BLaER1 (cell line): ENCODE measurements at regions not wholly inside any gene's neighbourhood (a gene's known extent, or its start where the extent isn't known, plus 50 kb on each side); places are given as distances from the start of the nearest gene placed in this dataset.

ENCODE experiments used
- H3K27ac ChIP-seq: shearing (Covaris generic); formaldehyde crosslinking; 2 replicates; pipeline ENCODE4 v1.8.1; 2022
- H3K27me3 ChIP-seq: shearing (Covaris generic); formaldehyde crosslinking; 2 replicates; pipeline ENCODE4 v1.8.1; 2022
- H3K36me3 ChIP-seq: shearing (Covaris generic); formaldehyde crosslinking; 2 replicates; pipeline ENCODE4 v1.8.1; 2022
- H3K4me1 ChIP-seq: shearing (Covaris generic); formaldehyde crosslinking; 2 replicates; pipeline ENCODE4 v1.8.1; 2022
- H3K4me2 ChIP-seq: shearing (Covaris generic); formaldehyde crosslinking; 2 replicates; pipeline ENCODE4 v1.8.1; 2022
- H3K4me3 ChIP-seq: shearing (Covaris generic); formaldehyde crosslinking; 2 replicates; pipeline ENCODE4 v1.8.1; 2022
- H3K9ac ChIP-seq: shearing (Covaris generic); formaldehyde crosslinking; 2 replicates; pipeline ENCODE4 v1.8.1; 2022
- H3K9me3 ChIP-seq: shearing (Covaris generic); formaldehyde crosslinking; 2 replicates; pipeline ENCODE4 v1.8.1; 2022
- H4K20me1 ChIP-seq: shearing (Covaris generic); formaldehyde crosslinking; 2 replicates; pipeline ENCODE4 v1.8.1; 2022
- Cebpa-rat ChIP-seq: shearing (Covaris generic); IDR thresholded peaks from 2 replicates; pipeline ENCODE4 v1.8.1; 2022

DNA sequence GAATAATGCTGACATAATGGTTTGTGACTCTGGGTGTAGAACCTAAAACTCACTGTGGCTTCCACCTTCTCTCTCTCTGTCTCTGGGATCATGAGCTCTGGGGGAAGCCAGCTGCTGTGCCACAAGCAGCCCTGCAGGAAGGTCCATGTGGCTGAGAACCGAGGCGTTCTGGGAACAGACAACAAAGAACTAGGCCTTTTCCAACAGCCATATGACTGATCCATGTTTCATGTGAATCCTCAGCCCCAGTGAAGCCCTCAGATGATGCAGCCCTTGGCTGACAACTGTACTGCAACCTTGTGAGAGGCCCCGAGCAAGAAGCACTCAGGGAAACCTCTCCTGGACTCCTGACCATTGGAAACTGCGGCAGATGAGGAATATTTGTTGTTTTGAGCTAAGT, 56.6 kb downstream of the HLA-G start:
- H4K20me1 ChIP-seq: no peaks in the 10 kb centered on the region
- H3K4me3 ChIP-seq: no peak overlapping the region
- no peak overlapping the region for H3K9ac ChIP-seq
- TF ChIP-seq Cebpa-rat: no peak
- H3K4me2 ChIP-seq: no peak overlapping the region
- H3K9me3 ChIP-seq: 0 out of 2 replicates have a peak, but pooled peaks cover 7% of the 10 kb centered on the region
- no peak overlapping the region for H3K27ac ChIP-seq
- no peaks in the 10 kb centered on the region for H3K36me3 ChIP-seq
- H3K4me1 ChIP-seq: peaks cover 8% of the 10 kb centered on the region; the same call in 1 of the 2 replicates
- H3K27me3 ChIP-seq: peaks cover 30% of the 10 kb centered on the region

GRCh38 chr6:29886701-29887100, 55.6 kb upstream of the HLA-A start:
- Histone ChIP-seq H4K20me1 (no peaks in the 10 kb centered on the region), H3K4me1 (peaks cover 8% of the 10 kb centered on the region; the same call in 1 of the 2 replicates), H3K4me3 (peak overlapping the region; percentile 72), H3K9me3 (0 out of 2 replicates have a peak, but pooled peaks cover 7% of the 10 kb centered on the region), H3K4me2 (peak overlapping the region; percentile 84; the same call in 1 of the 2 replicates), H3K36me3 (no peaks in the 10 kb centered on the region), H3K9ac (peak overlapping the region; percentile 79; the same call in 1 of the 2 replicates), H3K27ac (no peak overlapping the region; the same call in 1 of the 2 replicates), H3K27me3 (peaks cover 30% of the 10 kb centered on the region)
- no peak for TF ChIP-seq Cebpa-rat

- peak overlapping the region; percentile 72 for H3K4me3 ChIP-seq
- TF ChIP-seq Cebpa-rat: no peak
- H4K20me1 ChIP-seq: no peaks in the 10 kb centered on the region
- H3K4me1 ChIP-seq: peaks cover 8% of the 10 kb centered on the region; the same call in 1 of the 2 replicates
- H3K36me3 ChIP-seq: no peaks in the 10 kb centered on the region
- 0 out of 2 replicates have a peak, but pooled peaks cover 7% of the 10 kb centered on the region for H3K9me3 ChIP-seq
- H3K4me2 ChIP-seq: peak overlapping the region; percentile 84
- peaks cover 30% of the 10 kb centered on the region for H3K27me3 ChIP-seq
- H3K9ac ChIP-seq: peak overlapping the region; percentile 79
- H3K27ac ChIP-seq: peak overlapping the region; percentile 74
Measured at GRCh38 chr6:29887330-29887818, 55.0 kb upstream of the HLA-A start.

DNA sequence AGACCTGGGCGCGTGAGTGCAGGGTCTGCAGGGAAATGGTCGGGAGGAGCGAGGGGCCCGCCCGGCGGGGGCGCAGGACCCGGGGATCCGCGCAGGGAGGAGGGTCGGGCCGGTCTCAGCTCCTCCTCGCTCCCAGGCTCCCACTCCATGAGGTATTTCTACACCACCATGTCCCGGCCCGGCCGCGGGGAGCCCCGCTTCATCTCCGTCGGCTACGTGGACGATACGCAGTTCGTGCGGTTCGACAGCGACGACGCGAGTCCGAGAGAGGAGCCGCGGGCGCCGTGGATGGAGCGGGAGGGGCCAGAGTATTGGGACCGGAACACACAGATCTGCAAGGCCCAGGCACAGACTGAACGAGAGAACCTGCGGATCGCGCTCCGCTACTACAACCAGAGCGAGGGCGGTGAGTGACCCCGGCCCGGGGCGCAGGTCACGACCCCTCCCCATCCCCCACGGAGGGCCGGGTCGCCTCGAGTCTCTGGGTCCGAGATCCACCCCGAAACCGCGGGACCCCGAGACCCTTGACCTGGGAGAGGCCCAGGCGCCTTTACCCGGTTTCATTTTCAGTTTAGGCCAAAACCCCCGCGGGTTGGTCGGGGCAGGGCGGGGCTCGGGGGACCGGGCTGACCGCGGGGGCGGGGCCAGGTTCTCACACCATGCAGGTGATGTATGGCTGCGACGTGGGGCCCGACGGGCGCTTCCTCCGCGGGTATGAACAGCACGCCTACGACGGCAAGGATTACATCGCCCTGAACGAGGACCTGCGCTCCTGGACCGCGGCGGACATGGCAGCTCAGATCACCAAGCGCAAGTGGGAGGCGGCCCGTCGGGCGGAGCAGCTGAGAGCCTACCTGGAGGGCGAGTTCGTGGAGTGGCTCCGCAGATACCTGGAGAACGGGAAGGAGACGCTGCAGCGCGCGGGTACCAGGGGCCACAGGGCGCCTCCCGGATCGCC, 54.2 kb upstream of the HLA-A start:
- Histone ChIP-seq H3K4me1 (peaks cover 8% of the 10 kb centered on the region; the same call in 1 of the 2 replicates), H3K36me3 (no peaks in the 10 kb centered on the region), H4K20me1 (no peaks in the 10 kb centered on the region), H3K4me3 (peak overlapping the region; percentile 72), H3K27ac (peak overlapping the region; percentile 74), H3K4me2 (peak overlapping the region; percentile 84), H3K9ac (peak overlapping the region; percentile 79), H3K27me3 (peaks cover 30% of the 10 kb centered on the region), H3K9me3 (0 out of 2 replicates have a peak, but pooled peaks cover 7% of the 10 kb centered on the region)
- no peak for TF ChIP-seq Cebpa-rat
